NCI-H2029 treated with DMSO at 0.1 percent for 48 hours (cell line): ENCODE measurements at regions not wholly inside any gene's neighbourhood (a gene's known extent, or its start where the extent isn't known, plus 50 kb on each side); places are given as distances from the start of the nearest gene placed in this dataset.
"Not testable (repeated sequence)": the region's sequence is repeated elsewhere in the genome, so short reads cannot be mapped to it uniquely, and the experiment has no call there.

ENCODE experiments used
- DNase-seq: peaks from one replicate; lab custom pipeline; 2025; lab: John Stamatoyannopoulos, UW

DNA sequence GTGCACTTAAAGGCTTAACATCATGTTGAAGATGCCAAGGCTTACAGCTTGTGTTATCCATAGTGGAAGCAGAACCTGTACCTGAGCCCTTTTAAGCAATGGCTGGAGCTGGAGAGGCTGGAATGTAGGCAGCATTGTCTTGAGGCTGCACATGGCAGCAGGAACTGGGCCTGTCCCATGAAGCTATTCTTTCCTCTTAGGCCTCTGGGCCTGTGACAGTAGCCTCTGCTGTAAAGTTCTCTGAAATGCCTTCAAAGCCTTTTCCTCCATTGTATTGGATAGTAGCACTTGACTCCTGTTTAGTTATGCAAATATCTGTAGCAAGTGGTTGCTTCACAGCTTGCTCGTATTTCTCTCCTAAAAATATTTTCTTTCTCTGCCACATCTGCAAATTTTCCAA lies 127.4 kb upstream of the ANO5 start:
- no peak for DNase-seq

DNA sequence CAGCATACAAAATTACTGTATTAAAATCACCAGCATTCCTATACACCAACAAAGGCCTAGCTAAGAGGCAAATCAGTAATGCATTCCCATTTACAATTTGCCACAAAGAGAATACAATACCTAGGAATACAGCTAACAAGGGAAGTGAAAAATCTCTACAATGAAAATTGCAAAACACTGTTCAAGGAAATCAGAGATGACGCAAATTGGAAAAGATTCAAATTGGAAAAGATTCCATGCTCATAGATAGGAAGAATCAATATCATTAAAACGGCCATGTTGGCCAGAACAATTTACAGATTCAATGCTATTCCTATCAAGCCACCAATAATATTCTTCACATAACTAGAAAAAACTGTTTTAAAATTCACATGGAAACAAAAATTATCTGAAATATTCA lies 123.0 kb upstream of the ANO5 start:
- no peak for DNase-seq

DNA sequence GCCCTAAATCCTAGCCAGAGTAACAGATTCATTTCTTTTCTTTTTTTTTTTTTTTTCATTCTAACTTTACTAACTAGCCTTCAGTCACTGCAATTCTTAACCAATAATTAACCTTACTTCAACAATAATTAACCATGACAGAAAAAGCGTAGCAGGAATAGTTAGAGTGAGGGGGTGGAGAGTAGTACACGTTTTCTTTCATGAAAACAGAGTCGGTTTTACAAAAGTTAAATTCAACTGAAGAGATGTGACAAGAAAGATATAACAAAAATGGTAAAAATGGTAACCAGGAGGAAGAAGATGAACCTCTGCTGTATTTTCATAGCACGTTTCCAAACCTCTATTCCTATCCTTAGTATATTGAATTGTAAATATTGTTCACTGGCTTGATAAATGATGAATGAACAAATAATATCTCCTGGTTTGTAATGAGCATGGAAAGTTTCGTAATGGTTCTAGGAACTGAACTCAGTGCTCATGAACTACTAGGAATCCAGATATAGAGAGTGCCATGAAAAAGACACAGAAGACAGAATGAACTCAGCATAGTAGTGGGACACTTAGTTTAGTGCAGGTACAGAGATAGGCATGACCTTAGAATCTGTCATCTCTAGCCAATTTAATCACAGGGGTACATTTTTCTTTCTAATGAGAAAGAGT lies 116.5 kb upstream of the ANO5 start:
- no peak for DNase-seq

DNA sequence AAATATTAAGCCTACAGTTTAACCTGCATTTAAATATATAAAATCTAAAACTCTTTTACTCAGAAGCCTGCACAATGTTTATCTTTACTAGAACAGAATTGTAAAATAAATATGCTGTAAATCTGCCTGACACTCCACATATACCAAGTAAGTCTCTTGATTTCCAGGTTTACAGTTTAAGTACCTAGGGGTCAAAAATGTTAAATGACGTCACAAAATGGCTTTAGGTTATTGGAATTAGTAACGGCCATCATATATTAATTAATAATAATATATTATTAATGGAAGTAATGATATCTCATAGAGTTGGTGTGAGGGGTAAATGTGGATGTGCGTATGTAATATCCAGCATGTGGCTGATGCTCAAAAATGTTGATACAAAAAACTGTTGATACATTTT lies 114.8 kb upstream of the ANO5 start:
- no peak for DNase-seq

DNA sequence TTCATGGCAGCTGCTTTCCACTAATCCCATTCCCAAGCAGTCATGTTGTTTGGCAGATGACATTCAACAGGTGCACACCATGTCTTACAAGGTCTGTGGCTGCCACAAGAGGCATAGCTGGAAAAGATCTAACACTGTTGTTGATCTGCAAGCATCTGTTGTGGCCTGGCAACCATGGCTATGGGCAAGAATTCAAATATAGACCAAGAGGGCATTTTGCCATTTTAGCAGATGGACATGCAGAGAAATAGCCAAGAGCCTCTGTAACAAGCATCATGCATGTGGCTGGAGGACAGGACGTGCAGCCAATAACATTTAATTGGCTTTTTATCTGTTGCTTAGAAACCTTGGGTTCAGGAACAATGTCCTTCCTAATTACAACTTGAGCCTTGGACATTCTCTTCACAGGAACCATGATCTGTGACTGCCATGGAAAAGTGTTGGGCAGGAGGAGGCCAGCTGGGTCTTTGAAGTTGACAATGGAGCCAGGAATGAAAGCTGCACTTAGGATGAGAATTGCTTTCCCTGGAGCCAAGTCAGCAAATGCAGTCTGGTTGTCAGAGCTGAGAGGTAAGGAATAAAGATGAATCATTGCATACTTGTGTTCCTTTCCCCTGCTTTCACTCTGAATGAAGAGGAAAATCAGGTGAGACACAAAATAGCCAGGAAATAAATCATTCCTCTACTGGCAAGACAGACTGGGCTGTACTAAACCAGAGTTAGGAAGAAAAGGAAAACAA lies 113.6 kb upstream of the ANO5 start:
- DNase-seq: no peak

- DNase-seq: no peak
Measured at GRCh38 chr11:22082178-22082577, 110.7 kb upstream of the ANO5 start.

DNA sequence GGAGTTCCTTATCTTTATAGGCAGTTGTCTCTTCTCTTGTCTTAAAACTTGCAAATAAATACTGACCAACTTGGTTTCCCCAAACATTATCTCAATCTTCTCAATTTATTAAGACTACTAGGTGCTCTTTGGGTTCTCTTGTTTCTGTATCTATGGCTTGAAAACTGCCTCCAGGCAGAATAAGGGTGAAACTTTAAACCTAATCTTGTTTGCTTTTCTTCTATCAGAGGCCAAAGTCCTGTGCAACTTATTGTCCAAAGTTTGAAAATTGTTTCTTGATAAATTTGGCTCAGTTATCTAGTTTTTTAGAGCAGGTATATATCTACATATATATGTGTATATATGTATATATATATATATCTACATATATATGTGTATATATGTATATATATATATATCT lies 110.1 kb upstream of the ANO5 start:
- no peak for DNase-seq

- no peak for DNase-seq
Measured at GRCh38 chr11:22084056-22084455, 108.8 kb upstream of the ANO5 start.

GRCh38 chr11:22084564-22084963 lies 108.3 kb upstream of the ANO5 start:
- no peak for DNase-seq

- no peak for DNase-seq
Measured at GRCh38 chr11:22089609-22090008, 103.3 kb upstream of the ANO5 start.

DNA sequence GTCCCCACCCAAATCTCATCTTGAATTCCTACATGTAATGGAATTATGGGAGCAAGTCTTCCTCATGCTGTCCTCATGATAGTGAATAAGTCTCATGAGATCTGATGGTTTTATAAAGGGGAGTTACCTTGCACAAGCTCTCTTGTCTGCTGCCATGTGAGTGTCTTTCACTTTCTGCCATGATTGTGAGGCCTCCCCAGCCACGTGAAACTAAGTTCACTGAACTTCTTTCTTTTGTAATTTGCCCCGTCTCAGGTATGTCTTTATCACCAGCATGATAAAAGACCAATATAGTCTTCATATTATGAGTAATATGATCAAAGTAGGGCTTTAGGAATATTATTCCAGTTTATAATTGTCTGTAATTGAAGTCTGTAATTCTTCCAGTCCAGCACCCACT lies 86.3 kb upstream of the ANO5 start:
- no peak for DNase-seq

- no peak for DNase-seq
Measured at GRCh38 chr11:22115470-22116029, 77.3 kb upstream of the ANO5 start.

DNA sequence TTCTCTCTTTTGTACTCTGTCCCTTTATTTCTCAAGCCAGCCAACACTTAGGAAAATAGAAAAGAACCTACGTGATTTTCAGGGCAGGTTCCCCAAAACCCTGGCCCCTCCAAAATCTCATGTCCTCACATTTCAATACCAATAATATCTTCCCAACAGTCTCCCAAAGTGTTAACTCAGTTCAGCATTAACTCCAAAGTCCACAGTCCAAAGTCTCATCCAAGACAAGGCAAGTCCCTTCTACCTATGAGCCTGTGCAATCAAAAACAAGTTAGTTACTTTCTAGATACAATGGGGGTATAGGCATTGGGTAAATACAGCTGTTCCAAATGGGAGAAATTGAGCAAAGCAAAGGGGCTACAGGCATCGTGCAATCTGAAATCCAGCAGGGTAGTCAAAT lies 64.9 kb upstream of the ANO5 start:
- not testable (repeated sequence) for DNase-seq

DNA sequence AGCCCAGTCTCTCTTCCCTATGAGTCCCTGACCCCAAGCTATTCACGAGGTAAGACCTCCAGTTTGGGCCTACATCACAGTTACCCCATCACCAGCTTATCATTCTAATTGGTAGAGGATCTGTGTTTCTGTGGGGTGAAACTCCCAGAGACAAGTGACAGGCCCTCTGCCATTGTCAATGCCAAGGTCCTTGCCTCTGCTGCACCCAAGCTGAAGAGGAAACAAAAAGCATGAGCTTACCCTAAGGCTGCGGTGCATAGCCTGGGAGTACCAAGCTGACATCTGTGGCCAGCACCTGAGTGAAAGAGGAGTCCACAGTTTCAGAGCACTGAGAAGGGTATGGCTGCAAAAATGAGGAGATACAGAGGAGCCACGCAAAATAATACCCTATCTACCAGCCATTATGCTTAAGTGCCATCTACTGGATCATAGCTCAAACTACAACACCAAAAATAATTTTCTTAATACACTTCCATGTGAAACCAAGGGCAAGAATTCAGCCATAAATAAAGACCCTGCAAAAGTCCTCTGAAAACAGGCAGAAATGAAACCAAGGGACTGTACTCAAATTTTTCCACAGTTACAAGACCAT lies 62.3 kb upstream of the ANO5 start:
- DNase-seq: peak; percentile 66

DNA sequence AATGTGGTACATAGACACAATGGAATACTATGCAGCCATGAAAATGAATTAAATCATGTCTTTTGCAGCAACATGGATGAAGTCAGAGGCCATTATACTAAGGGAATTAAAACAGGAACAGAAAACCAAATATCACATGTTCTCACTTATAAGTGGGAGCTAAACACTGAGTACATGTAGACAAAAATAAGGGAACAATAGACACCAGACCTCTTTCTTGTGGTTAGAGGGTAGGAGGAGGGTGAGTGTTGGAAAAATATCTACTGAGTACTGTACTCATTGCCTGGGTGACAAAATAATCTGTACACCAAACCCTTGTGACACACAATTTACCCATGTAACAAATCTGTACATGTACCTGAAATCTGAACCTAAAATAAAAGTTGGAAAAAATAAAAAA lies 59.1 kb upstream of the ANO5 start:
- DNase-seq: no peak

GRCh38 chr11:22138264-22138663 lies 54.6 kb upstream of the ANO5 start:
- DNase-seq: no peak
